Right forelimb (tissue), 1 donor: ENCODE measurements at regions not wholly inside any gene's neighbourhood (a gene's known extent, or its start where the extent isn't known, plus 50 kb on each side); places are given as distances from the start of the nearest gene placed in this dataset.

ENCODE experiments used
- DNase-seq: peaks from one replicate; pipeline ENCODE4 v3.0.0-alpha.2; 2018

GRCh38 chr13:70206671-70207070, 98.4 kb upstream of the KLHL1 start:
- no peak for DNase-seq

GRCh38 chr13:70203661-70204229, 95.5 kb upstream of the KLHL1 start:
- DNase-seq, result no peak

- DNase-seq, result no peak
These were observed 82.8 kb upstream of the KLHL1 start for GRCh38 chr13:70191034-70191433.

- no peak for DNase-seq
These were observed 81.7 kb upstream of the KLHL1 start for GRCh38 chr13:70189981-70190380.

DNA sequence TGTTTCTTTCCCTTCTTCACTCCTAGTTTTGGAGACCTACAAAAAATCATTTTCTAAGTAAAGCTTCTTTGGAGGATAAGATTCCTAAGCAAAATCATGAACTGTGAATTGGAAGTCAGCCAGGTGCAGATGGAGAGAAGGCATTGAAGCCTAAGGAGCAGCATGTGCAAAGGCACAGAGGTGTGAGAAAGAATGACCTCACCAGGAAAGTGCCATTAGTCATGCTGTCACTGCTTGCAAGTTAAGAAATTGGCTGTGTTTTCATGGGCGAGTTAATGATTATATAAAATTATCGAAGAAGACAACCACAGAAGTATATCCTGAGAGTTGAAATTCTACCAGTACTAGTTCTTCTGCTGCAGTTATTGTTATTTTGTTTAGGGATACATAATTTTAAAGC, 80.3 kb upstream of the KLHL1 start:
- no peak for DNase-seq

- no peak for DNase-seq
These were observed 74.8 kb upstream of the KLHL1 start for GRCh38 chr13:70183041-70183440.
